ENCODE measurements at regions not wholly inside any gene's neighbourhood (a gene's known extent, or its start where the extent isn't known, plus 50 kb on each side); places are given as distances from the start of the nearest gene placed in this dataset.
"Not testable (repeated sequence)": the region's sequence is repeated elsewhere in the genome, so short reads cannot be mapped to it uniquely, and the experiment has no call there.

- Histone ChIP-seq H3K27ac (no peak overlapping the region), H3K27me3 (replicated peaks; ENCODE audit: insufficient read depth) (no peaks in the 10 kb centered on the region), H3K4me3 (no peak overlapping the region), H3K36me3 (no peaks in the 10 kb centered on the region), H3K4me1 (ENCODE audit: control insufficient read depth in 1 of 2, low read depth in 2 of 2) (no peaks in the 10 kb centered on the region), H3K9me3 (no peaks in the 10 kb centered on the region)
- DNase-seq (ENCODE audit: low spot score): no peak
- no peak for TF ChIP-seq CTCF (IDR thresholded peaks at IDR 0.05)
- no peak for ATAC-seq (ENCODE audit: insufficient number of reproducible peaks, low FRiP score, low read depth)
These were observed 72.1 kb upstream of the EPB41L1 start for GRCh38 chr20:36082315-36082915.

DNA sequence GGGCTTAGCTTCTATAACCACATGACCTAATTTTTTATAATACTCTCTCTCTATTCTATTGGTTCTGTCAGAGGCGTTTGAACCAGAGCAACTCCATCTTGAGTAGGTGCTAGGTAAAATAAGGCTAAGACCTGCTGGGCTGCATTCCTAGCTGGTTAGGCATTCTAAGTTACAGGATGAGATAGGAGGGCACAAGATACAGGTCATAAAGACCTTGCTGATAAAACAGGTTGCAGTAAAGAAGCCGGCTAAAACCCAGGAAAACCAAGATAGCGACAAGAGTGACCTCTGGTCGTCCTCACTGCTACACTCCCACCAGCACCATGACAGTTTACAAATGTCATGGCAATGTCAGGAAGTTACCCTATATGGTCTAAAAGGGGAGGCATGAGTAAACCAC, 71.3 kb upstream of the EPB41L1 start:
- H3K9me3 ChIP-seq; H3K27ac ChIP-seq; H3K4me1 ChIP-seq (ENCODE audit: control insufficient read depth in 1 of 2, low read depth in 2 of 2); ATAC-seq (ENCODE audit: insufficient number of reproducible peaks, low FRiP score, low read depth); DNase-seq (ENCODE audit: low spot score); H3K4me3 ChIP-seq; H3K36me3 ChIP-seq; H3K27me3 ChIP-seq (replicated peaks; ENCODE audit: insufficient read depth): not testable (repeated sequence)

DNA sequence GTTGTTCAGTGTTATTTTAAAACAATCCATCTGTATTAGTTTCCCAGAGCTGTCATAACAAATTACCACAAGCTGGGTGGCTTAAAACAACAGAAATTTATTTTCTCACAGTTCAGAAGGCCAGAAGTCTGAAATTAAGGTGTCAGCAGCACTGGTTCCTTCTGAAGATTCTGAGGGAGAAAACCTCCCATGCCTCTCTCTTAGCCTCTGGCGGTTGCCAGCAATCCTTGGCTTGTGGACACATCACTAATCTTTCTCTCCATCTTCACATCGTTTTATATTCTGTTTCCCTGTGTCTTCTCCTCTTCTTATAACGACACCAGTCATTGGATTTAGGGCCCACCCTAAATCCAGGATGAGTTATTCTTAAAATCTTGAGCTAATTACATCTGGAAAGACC, 70.2 kb upstream of the EPB41L1 start:
- Histone ChIP-seq H3K27ac (no peak overlapping the region), H3K9me3 (no peaks in the 10 kb centered on the region), H3K36me3 (no peaks in the 10 kb centered on the region), H3K4me3 (no peak overlapping the region), H3K4me1 (ENCODE audit: control insufficient read depth in 1 of 2, low read depth in 2 of 2) (no peaks in the 10 kb centered on the region), H3K27me3 (replicated peaks; ENCODE audit: insufficient read depth) (no peaks in the 10 kb centered on the region)
- ATAC-seq (ENCODE audit: insufficient number of reproducible peaks, low FRiP score, low read depth) (no peak), DNase-seq (ENCODE audit: low spot score) (no peak)
- no peak for TF ChIP-seq CTCF (IDR thresholded peaks at IDR 0.05)

- no peak for ATAC-seq (ENCODE audit: insufficient number of reproducible peaks, low FRiP score, low read depth)
- no peaks in the 10 kb centered on the region for H3K27me3 ChIP-seq (replicated peaks; ENCODE audit: insufficient read depth)
- no peak for TF ChIP-seq CTCF (IDR thresholded peaks at IDR 0.05)
These were observed 69.5 kb upstream of the EPB41L1 start for GRCh38 chr20:36084897-36085613.

DNA sequence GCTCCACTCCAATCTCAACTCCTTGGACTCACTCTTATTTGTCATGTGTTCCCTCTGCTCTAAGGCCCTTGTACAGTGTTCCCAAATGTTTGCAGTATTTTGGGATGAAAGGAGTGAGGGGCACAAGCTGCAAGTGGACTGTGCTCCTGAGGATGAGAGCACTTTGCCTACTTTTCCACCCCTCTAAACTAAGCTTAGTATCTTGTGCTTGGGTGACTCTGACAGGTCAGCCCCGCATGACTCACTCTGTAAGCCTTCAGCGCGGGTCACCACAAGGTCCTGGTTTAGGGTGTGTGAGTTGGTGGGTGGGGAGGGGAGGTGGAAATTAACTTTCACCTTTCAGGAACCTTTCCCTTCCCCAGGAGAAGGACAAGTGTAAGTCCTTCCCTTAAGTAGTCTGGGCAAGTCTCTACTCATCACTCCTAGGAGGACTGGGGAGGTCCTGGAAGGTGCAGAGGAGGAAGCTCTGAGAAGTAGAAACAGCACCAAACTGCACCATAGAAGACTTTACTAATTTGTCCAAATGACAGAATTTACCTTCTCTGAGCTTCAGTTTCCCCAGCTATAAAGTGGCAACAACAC, 68.8 kb upstream of the EPB41L1 start:
- no peak for ATAC-seq (ENCODE audit: insufficient number of reproducible peaks, low FRiP score, low read depth)
- H3K9me3 ChIP-seq: no peaks in the 10 kb centered on the region
- no peaks in the 10 kb centered on the region for H3K27me3 ChIP-seq (replicated peaks; ENCODE audit: insufficient read depth)
- no peak for TF ChIP-seq CTCF (IDR thresholded peaks at IDR 0.05)
- no peak for DNase-seq (ENCODE audit: low spot score)
- no peak overlapping the region for H3K27ac ChIP-seq
- no peaks in the 10 kb centered on the region for H3K36me3 ChIP-seq
- H3K4me3 ChIP-seq: no peak overlapping the region
- H3K4me1 ChIP-seq (ENCODE audit: control insufficient read depth in 1 of 2, low read depth in 2 of 2): no peaks in the 10 kb centered on the region

More at GRCh38 chr20:36084897-36085613, 69.5 kb upstream of the EPB41L1 start:
- Histone ChIP-seq H3K4me3 (no peak overlapping the region), H3K27ac (no peak overlapping the region), H3K36me3 (no peaks in the 10 kb centered on the region), H3K9me3 (no peaks in the 10 kb centered on the region), H3K4me1 (ENCODE audit: control insufficient read depth in 1 of 2, low read depth in 2 of 2) (no peaks in the 10 kb centered on the region)
- DNase-seq (ENCODE audit: low spot score): no peak
